ENCODE measurements at regions not wholly inside any gene's neighbourhood (a gene's known extent, or its start where the extent isn't known, plus 50 kb on each side); places are given as distances from the start of the nearest gene placed in this dataset.

DNA sequence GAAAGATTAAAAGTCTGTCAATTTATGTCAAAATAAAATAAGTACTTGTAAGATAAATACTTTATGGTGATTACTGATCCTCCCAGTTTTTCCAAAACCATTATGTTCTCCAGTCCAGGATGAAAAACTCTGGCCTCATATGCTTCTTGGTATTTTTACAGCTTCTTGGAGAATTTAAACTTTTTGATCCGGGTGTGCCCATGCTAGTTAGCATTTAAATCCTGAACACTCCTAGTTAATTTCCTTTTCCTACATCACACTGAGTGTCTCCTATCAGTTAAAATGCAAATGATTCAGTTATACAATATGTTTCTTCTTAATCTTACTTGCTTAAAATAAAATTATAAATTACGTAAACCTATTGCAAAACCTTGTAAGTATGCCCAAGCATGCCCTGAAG, 499.9 kb upstream of the SLITRK6 start:
- TF ChIP-seq, protein P1, sequence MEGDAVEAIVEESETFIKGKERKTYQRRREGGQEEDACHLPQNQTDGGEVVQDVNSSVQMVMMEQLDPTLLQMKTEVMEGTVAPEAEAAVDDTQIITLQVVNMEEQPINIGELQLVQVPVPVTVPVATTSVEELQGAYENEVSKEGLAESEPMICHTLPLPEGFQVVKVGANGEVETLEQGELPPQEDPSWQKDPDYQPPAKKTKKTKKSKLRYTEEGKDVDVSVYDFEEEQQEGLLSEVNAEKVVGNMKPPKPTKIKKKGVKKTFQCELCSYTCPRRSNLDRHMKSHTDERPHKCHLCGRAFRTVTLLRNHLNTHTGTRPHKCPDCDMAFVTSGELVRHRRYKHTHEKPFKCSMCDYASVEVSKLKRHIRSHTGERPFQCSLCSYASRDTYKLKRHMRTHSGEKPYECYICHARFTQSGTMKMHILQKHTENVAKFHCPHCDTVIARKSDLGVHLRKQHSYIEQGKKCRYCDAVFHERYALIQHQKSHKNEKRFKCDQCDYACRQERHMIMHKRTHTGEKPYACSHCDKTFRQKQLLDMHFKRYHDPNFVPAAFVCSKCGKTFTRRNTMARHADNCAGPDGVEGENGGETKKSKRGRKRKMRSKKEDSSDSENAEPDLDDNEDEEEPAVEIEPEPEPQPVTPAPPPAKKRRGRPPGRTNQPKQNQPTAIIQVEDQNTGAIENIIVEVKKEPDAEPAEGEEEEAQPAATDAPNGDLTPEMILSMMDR (optimal IDR thresholded peaks at IDR 0.05 in 1 of 3, IDR thresholded peaks at IDR 0.05 in 1 of 3, conservative IDR thresholded peaks at IDR 0.05 in 1 of 3; ENCODE audit: extremely low read depth in 1 of 3, insufficient read depth in 2 of 3, low read length in 3 of 3) = no peak
- TF ChIP-seq EZH2 (IDR thresholded peaks at IDR 0.05; ENCODE audit: low read length) = no peak
